GM18499 (cell line): ENCODE measurements at regions not wholly inside any gene's neighbourhood (a gene's known extent, or its start where the extent isn't known, plus 50 kb on each side); places are given as distances from the start of the nearest gene placed in this dataset.

Experiments used
- ATAC-seq: cut with Tn5 transposase; IDR thresholded peaks from one replicate; pipeline ENCODE4 v1.9.1; 2021; ENCODE audit warnings: moderate number of reproducible peaks; ENCODE audit not compliant: insufficient read depth, unreplicated experiment

GRCh38 chr6:21648475-21649050 is 55.0 kb downstream of the SOX4 start:
- ATAC-seq = peak; percentile 86

- ATAC-seq = no peak
Measured at GRCh38 chr6:21653323-21653722, 59.8 kb downstream of the SOX4 start.

GRCh38 chr6:21653905-21654304 is 60.4 kb downstream of the SOX4 start:
- no peak for ATAC-seq

GRCh38 chr6:21654361-21654760 is 60.8 kb downstream of the SOX4 start:
- ATAC-seq = no peak

- no peak for ATAC-seq
Measured at GRCh38 chr6:21663966-21664313, 70.4 kb downstream of the SOX4 start.

GRCh38 chr6:21664314-21665109 is 71.0 kb downstream of the SOX4 start:
- no peak for ATAC-seq

- ATAC-seq = no peak
Measured at GRCh38 chr6:21665110-21665391, 71.5 kb downstream of the SOX4 start.

- no peak for ATAC-seq
Measured at GRCh38 chr6:21665392-21666200, 72.0 kb downstream of the SOX4 start.

- no peak for ATAC-seq
Measured at GRCh38 chr6:21666201-21666691, 72.7 kb downstream of the SOX4 start.

- no peak for ATAC-seq
Measured at GRCh38 chr6:21666853-21667681, 73.5 kb downstream of the SOX4 start.

- ATAC-seq = no peak
Measured at GRCh38 chr6:21668795-21669194, 75.2 kb downstream of the SOX4 start.

GRCh38 chr6:21676769-21677168 is 83.2 kb downstream of the SOX4 start:
- ATAC-seq = no peak

GRCh38 chr6:21678990-21679389 is 85.4 kb downstream of the SOX4 start:
- ATAC-seq = no peak

GRCh38 chr6:21679761-21680265 is 86.3 kb downstream of the SOX4 start:
- no peak for ATAC-seq

- ATAC-seq = no peak
Measured at GRCh38 chr6:21680611-21681010, 87.1 kb downstream of the SOX4 start.

GRCh38 chr6:21690489-21690888 is 96.9 kb downstream of the SOX4 start:
- no peak for ATAC-seq

GRCh38 chr6:21691685-21692346 is 98.3 kb downstream of the SOX4 start:
- ATAC-seq = no peak

- ATAC-seq = no peak
Measured at GRCh38 chr6:21692721-21693120, 99.2 kb downstream of the SOX4 start.

GRCh38 chr6:21694168-21694567 is 100.6 kb downstream of the SOX4 start:
- no peak for ATAC-seq
